GM19372 (cell line): ENCODE measurements at regions not wholly inside any gene's neighbourhood (a gene's known extent, or its start where the extent isn't known, plus 50 kb on each side); places are given as distances from the start of the nearest gene placed in this dataset.

ENCODE experiments used
- ATAC-seq: cut with Tn5 transposase; IDR thresholded peaks from one replicate; pipeline ENCODE4 v1.9.1; 2021; ENCODE audit warnings: mild to moderate bottlenecking, low read depth, moderate library complexity; ENCODE audit not compliant: unreplicated experiment

- no peak for ATAC-seq
Observed at GRCh38 chr4:141571793-141572192, 64.6 kb upstream of the IL15 start.

GRCh38 chr4:141573678-141574077, 62.7 kb upstream of the IL15 start:
- ATAC-seq: no peak

- no peak for ATAC-seq
Observed at GRCh38 chr4:141575884-141576283, 60.5 kb upstream of the IL15 start.

DNA sequence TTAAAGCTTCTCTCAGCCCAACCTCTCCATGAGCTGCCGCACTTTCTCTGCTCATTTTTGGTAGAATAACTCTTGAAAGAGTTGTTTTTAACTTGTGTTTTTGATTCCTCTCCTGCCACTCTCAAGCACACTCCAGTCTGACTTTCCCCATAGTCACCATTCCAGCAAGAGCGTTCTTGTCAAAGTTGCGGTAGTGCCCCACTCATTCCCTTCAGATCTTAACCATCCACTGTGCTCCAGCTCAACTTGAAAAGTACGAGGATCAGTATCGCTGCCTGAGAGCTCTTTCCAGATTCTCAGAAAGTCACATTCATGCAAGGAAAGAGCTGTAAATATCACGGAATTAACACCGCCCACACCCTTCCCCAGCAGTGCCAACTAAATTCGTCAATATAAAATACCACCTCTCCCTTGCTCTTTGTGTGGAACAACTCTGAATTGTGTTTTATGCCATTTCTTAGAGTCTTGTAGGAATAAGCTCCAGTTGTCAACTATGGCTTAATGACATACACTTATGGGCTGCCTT, 59.7 kb upstream of the IL15 start:
- ATAC-seq: no peak

DNA sequence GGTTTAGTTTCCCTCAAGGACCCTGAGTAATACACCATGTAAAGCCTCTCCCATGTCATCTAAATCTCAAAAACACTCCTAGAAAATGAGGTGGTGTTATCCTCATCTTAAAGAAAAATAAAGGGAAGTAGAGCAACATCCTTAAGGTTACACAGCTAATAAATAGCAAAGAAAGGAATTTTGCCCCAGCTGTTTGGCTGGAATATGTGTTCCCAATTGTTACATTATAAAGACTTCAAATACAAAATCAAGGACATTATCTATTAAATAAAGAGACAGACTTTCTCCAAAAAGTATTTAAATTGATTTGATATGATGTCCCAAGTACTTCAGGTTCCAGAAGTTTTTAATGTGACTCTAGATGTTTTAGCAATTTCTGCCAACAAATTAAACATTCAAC, 57.9 kb upstream of the IL15 start:
- ATAC-seq: no peak

DNA sequence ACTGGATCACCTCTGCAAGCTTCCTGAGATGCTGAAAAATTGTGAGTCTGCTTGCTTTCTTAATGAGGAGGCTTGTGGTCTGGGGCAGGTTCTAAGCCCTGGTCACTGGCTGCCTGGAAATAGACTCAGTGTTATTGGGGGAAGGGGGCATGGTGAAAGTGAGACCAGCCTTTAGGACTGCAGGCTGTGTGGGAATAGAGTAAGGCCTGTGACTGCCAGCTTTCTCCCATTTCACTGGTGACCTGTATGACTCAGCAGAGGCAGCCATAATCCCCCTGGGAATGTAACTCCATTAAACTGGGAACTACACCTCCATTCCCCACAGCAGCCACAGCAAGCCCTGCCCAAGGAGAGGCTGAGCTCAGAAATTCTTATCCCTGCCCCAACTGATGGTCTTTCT, 55.9 kb upstream of the IL15 start:
- ATAC-seq: no peak
